ENCODE measurements at regions not wholly inside any gene's neighbourhood (a gene's known extent, or its start where the extent isn't known, plus 50 kb on each side); places are given as distances from the start of the nearest gene placed in this dataset.
"Not testable (repeated sequence)": the region's sequence is repeated elsewhere in the genome, so short reads cannot be mapped to it uniquely, and the experiment has no call there.

GRCh38 chr14:83912032-83912642 lies 1617.8 kb upstream of the FLRT2 start:
- in situ Hi-C loops (cut with MboI), result loop anchor here (25.0 kb wide), 1 partner anchor 1625 kb away; the partner anchor contains the start of gene FLRT2
- Histone ChIP-seq H3K9me3 (ENCODE audit: low read depth) (no peaks in the 10 kb centered on the region), H3K27me3 (replicated peaks; ENCODE audit: insufficient read depth) (no peaks in the 10 kb centered on the region), H3K4me1 (ENCODE audit: insufficient read depth) (no peaks in the 10 kb centered on the region), H3F3A (ENCODE audit: insufficient read depth) (no peaks in the 10 kb centered on the region), H3K9ac (no peak overlapping the region), H3K27ac (no peak overlapping the region), H2AFZ (no peak overlapping the region), H4K20me1 (ENCODE audit: insufficient read depth) (no peaks in the 10 kb centered on the region), H3K36me3 (ENCODE audit: low read depth) (no peaks in the 10 kb centered on the region), H3K79me2 (ENCODE audit: insufficient read depth) (no peaks in the 10 kb centered on the region), H3K9me2 (ENCODE audit: insufficient read depth) (no peaks in the 10 kb centered on the region), H3K4me3 (no peak overlapping the region), H3K4me2 (ENCODE audit: unreplicated experiment) (no peak overlapping the region)
- WGBS, 2 experiments (ENCODE audit: low coverage in 1 of 2, low lambda C conversion rate in 2 of 2, missing lambda C conversion rate in 2 of 2), result 0% methylated on average over 1 of the region's 1 CpG
- no peak for DNase-seq
- TF ChIP-seq EZH2 (IDR thresholded peaks at IDR 0.05; ENCODE audit: insufficient read depth, poor library complexity, severe bottlenecking), result no peak
- TF ChIP-seq EZH2phosphoT487 (IDR thresholded peaks at IDR 0.05; ENCODE audit: insufficient read depth, low read depth), result no peak

- no peak overlapping the region for H3K4me3 ChIP-seq
- H3K4me2 ChIP-seq (ENCODE audit: unreplicated experiment), result no peak overlapping the region
- TF ChIP-seq EZH2 (IDR thresholded peaks at IDR 0.05; ENCODE audit: insufficient read depth, poor library complexity, severe bottlenecking) (no peak), EZH2phosphoT487 (IDR thresholded peaks at IDR 0.05; ENCODE audit: insufficient read depth, low read depth) (no peak)
- H3K27me3 ChIP-seq (replicated peaks; ENCODE audit: insufficient read depth), result no peaks in the 10 kb centered on the region
- H3K9me3 ChIP-seq (ENCODE audit: low read depth), result no peaks in the 10 kb centered on the region
- H3K9me2 ChIP-seq (ENCODE audit: insufficient read depth), result no peaks in the 10 kb centered on the region
- H3K9ac ChIP-seq, result no peak overlapping the region
- no peaks in the 10 kb centered on the region for H3K4me1 ChIP-seq (ENCODE audit: insufficient read depth)
- in situ Hi-C loops (cut with MboI), result loop anchor here (25.0 kb wide), 1 partner anchor 1624 kb away; the partner anchor contains the start of gene FLRT2
- no peaks in the 10 kb centered on the region for H3K36me3 ChIP-seq (ENCODE audit: low read depth)
- no peak overlapping the region for H2AFZ ChIP-seq
- no peaks in the 10 kb centered on the region for H4K20me1 ChIP-seq (ENCODE audit: insufficient read depth)
- no peak for DNase-seq
- H3K27ac ChIP-seq, result no peak overlapping the region
- no peaks in the 10 kb centered on the region for H3K79me2 ChIP-seq (ENCODE audit: insufficient read depth)
- no peaks in the 10 kb centered on the region for H3F3A ChIP-seq (ENCODE audit: insufficient read depth)
- WGBS, 2 experiments (ENCODE audit: low coverage in 1 of 2, low lambda C conversion rate in 2 of 2, missing lambda C conversion rate in 2 of 2), result 0 to 2% methylated on average over 1 of the region's 1 CpG
These were observed 1616.5 kb upstream of the FLRT2 start for GRCh38 chr14:83913476-83913875.

- no peak for DNase-seq
- no peak overlapping the region for H3K4me3 ChIP-seq
- no peaks in the 10 kb centered on the region for H3K79me2 ChIP-seq (ENCODE audit: insufficient read depth)
- no peaks in the 10 kb centered on the region for H3F3A ChIP-seq (ENCODE audit: insufficient read depth)
- in situ Hi-C loops (cut with MboI), result loop anchor here (25.0 kb wide), 1 partner anchor 1619 kb away; the partner anchor contains the start of gene FLRT2
- H2AFZ ChIP-seq, result no peak overlapping the region
- no peak overlapping the region for H3K4me2 ChIP-seq (ENCODE audit: unreplicated experiment)
- H3K9me3 ChIP-seq (ENCODE audit: low read depth), result no peaks in the 10 kb centered on the region
- H3K27ac ChIP-seq, result no peak overlapping the region
- H4K20me1 ChIP-seq (ENCODE audit: insufficient read depth), result no peaks in the 10 kb centered on the region
- H3K9ac ChIP-seq, result no peak overlapping the region
- no peak for TF ChIP-seq EZH2 (IDR thresholded peaks at IDR 0.05; ENCODE audit: insufficient read depth, poor library complexity, severe bottlenecking)
- WGBS, 2 experiments (ENCODE audit: low coverage in 1 of 2, low lambda C conversion rate in 2 of 2, missing lambda C conversion rate in 2 of 2), result 3% methylated on average over 2 of the region's 2 CpGs
- H3K4me1 ChIP-seq (ENCODE audit: insufficient read depth), result no peaks in the 10 kb centered on the region
- H3K27me3 ChIP-seq (replicated peaks; ENCODE audit: insufficient read depth), result no peaks in the 10 kb centered on the region
- H3K9me2 ChIP-seq (ENCODE audit: insufficient read depth), result no peaks in the 10 kb centered on the region
- H3K36me3 ChIP-seq (ENCODE audit: low read depth), result no peaks in the 10 kb centered on the region
These were observed 1611.4 kb upstream of the FLRT2 start for GRCh38 chr14:83918546-83918945.

GRCh38 chr14:83919675-83920074 lies 1610.3 kb upstream of the FLRT2 start:
- WGBS, 2 experiments (ENCODE audit: low coverage in 1 of 2, low lambda C conversion rate in 2 of 2, missing lambda C conversion rate in 2 of 2), result 58 to 68% methylated on average over 13 of the region's 13 CpGs
- not testable (repeated sequence) for H3K4me1 ChIP-seq (ENCODE audit: insufficient read depth); H3K9me2 ChIP-seq (ENCODE audit: insufficient read depth); H4K20me1 ChIP-seq (ENCODE audit: insufficient read depth); H3K9ac ChIP-seq; DNase-seq; H3K27me3 ChIP-seq (replicated peaks; ENCODE audit: insufficient read depth); H3K27ac ChIP-seq; H3K36me3 ChIP-seq (ENCODE audit: low read depth); H3F3A ChIP-seq (ENCODE audit: insufficient read depth); H2AFZ ChIP-seq; H3K79me2 ChIP-seq (ENCODE audit: insufficient read depth); H3K9me3 ChIP-seq (ENCODE audit: low read depth); H3K4me3 ChIP-seq; H3K4me2 ChIP-seq (ENCODE audit: unreplicated experiment)
- in situ Hi-C loops (cut with MboI), result loop anchor here (25.0 kb wide), 1 partner anchor 1618 kb away; the partner anchor contains the start of gene FLRT2

GRCh38 chr14:83923842-83924241 lies 1606.1 kb upstream of the FLRT2 start:
- 29 to 33% methylated on average over 4 of the region's 4 CpGs for WGBS, 2 experiments (ENCODE audit: low coverage in 1 of 2, low lambda C conversion rate in 2 of 2, missing lambda C conversion rate in 2 of 2)
- in situ Hi-C loops (cut with MboI), result loop anchor here (25.0 kb wide), 1 partner anchor 1613 kb away; the partner anchor contains the start of gene FLRT2

More at GRCh38 chr14:83923842-83924241, 1606.1 kb upstream of the FLRT2 start:
- H3K36me3 ChIP-seq (ENCODE audit: low read depth), result no peaks in the 10 kb centered on the region
- no peaks in the 10 kb centered on the region for H3K27me3 ChIP-seq (replicated peaks; ENCODE audit: insufficient read depth)
- no peaks in the 10 kb centered on the region for H4K20me1 ChIP-seq (ENCODE audit: insufficient read depth)
- H3K4me1 ChIP-seq (ENCODE audit: insufficient read depth), result no peaks in the 10 kb centered on the region
- no peak overlapping the region for H3K27ac ChIP-seq
- no peaks in the 10 kb centered on the region for H3K9me2 ChIP-seq (ENCODE audit: insufficient read depth)
- no peak overlapping the region for H3K4me3 ChIP-seq
- no peaks in the 10 kb centered on the region for H3F3A ChIP-seq (ENCODE audit: insufficient read depth)
- no peak overlapping the region for H3K9ac ChIP-seq
- H2AFZ ChIP-seq, result no peak overlapping the region
- TF ChIP-seq EZH2 (IDR thresholded peaks at IDR 0.05; ENCODE audit: insufficient read depth, poor library complexity, severe bottlenecking) (no peak), EZH2phosphoT487 (IDR thresholded peaks at IDR 0.05; ENCODE audit: insufficient read depth, low read depth) (no peak)
- no peak overlapping the region for H3K4me2 ChIP-seq (ENCODE audit: unreplicated experiment)
- no peaks in the 10 kb centered on the region for H3K79me2 ChIP-seq (ENCODE audit: insufficient read depth)
- DNase-seq, result no peak
- H3K9me3 ChIP-seq (ENCODE audit: low read depth), result no peaks in the 10 kb centered on the region
